GM21390 (cell line): ENCODE measurements at regions not wholly inside any gene's neighbourhood (a gene's known extent, or its start where the extent isn't known, plus 50 kb on each side); places are given as distances from the start of the nearest gene placed in this dataset.

Experiments used
- ATAC-seq: cut with Tn5 transposase; IDR thresholded peaks from one replicate; pipeline ENCODE4 v1.9.1; 2021; ENCODE audit not compliant: unreplicated experiment

- no peak for ATAC-seq
Observed at GRCh38 chr13:75231235-75231634, 250.7 kb downstream of the TBC1D4 start.

GRCh38 chr13:75226733-75227435 is 255.1 kb downstream of the TBC1D4 start:
- ATAC-seq: no peak

- ATAC-seq: no peak
Observed at GRCh38 chr13:75226092-75226491, 255.9 kb downstream of the TBC1D4 start.

- no peak for ATAC-seq
Observed at GRCh38 chr13:75225288-75226032, 256.5 kb downstream of the TBC1D4 start.

GRCh38 chr13:75224053-75224742 is 257.8 kb downstream of the TBC1D4 start:
- no peak for ATAC-seq

GRCh38 chr13:75222031-75222430 is 259.9 kb downstream of the TBC1D4 start:
- ATAC-seq: no peak

GRCh38 chr13:75220861-75221260 is 261.1 kb downstream of the TBC1D4 start:
- ATAC-seq: no peak

- ATAC-seq: no peak
Observed at GRCh38 chr13:75220238-75220542, 261.8 kb downstream of the TBC1D4 start.

- ATAC-seq: peak; percentile 99
Observed at GRCh38 chr13:75219479-75220237, 262.3 kb downstream of the TBC1D4 start.

GRCh38 chr13:75217949-75218348 is 264.0 kb downstream of the TBC1D4 start:
- ATAC-seq: no peak

GRCh38 chr13:75216038-75216437 is 265.9 kb downstream of the TBC1D4 start:
- ATAC-seq: no peak

GRCh38 chr13:75214846-75215245 is 267.1 kb downstream of the TBC1D4 start:
- no peak for ATAC-seq

GRCh38 chr13:75202981-75203380 is 279.0 kb downstream of the TBC1D4 start:
- ATAC-seq: no peak

GRCh38 chr13:75197803-75198202 is 284.2 kb downstream of the TBC1D4 start:
- no peak for ATAC-seq

GRCh38 chr13:75196147-75196837 is 285.7 kb downstream of the TBC1D4 start:
- ATAC-seq: no peak

GRCh38 chr13:75195495-75196146 is 286.3 kb downstream of the TBC1D4 start:
- no peak for ATAC-seq

- ATAC-seq: no peak
Observed at GRCh38 chr13:75194717-75195462, 287.1 kb downstream of the TBC1D4 start.

GRCh38 chr13:75186379-75186778 is 295.6 kb downstream of the TBC1D4 start:
- ATAC-seq: no peak

GRCh38 chr13:75181906-75182305 is 300.1 kb downstream of the TBC1D4 start:
- ATAC-seq: no peak
